Activated naive CD8-positive, alpha-beta T cell (primary cell): ENCODE measurements at regions not wholly inside any gene's neighbourhood (a gene's known extent, or its start where the extent isn't known, plus 50 kb on each side); places are given as distances from the start of the nearest gene placed in this dataset.

Experiments used
- H3K27ac Mint-ChIP-seq: one replicate; pipeline ENCODE4 v1.8.0; 2021; ENCODE audit warnings: mixed read lengths
- H3K27me3 Mint-ChIP-seq: one replicate; pipeline ENCODE4 v1.8.0; 2021; ENCODE audit warnings: mixed read lengths
- H3K36me3 Mint-ChIP-seq: one replicate; pipeline ENCODE4 v1.8.0; 2021; ENCODE audit warnings: mixed read lengths
- H3K4me1 Mint-ChIP-seq: one replicate; pipeline ENCODE4 v1.8.0; 2021; ENCODE audit warnings: low read depth, mixed read lengths
- H3K4me3 Mint-ChIP-seq: one replicate; pipeline ENCODE4 v1.8.0; 2021; ENCODE audit warnings: mild to moderate bottlenecking, mixed read lengths
- H3K9me3 Mint-ChIP-seq: one replicate; pipeline ENCODE4 v1.8.0; 2021; ENCODE audit warnings: low read depth, mixed read lengths

- H3K4me1 Mint-ChIP-seq, result no peaks in the 10 kb centered on the region
- peaks cover 2% of the 10 kb centered on the region for H3K36me3 Mint-ChIP-seq
- H3K9me3 Mint-ChIP-seq, result peaks cover 3% of the 10 kb centered on the region
- no peak overlapping the region for H3K4me3 Mint-ChIP-seq
- no peak overlapping the region for H3K27ac Mint-ChIP-seq
- peaks cover 15% of the 10 kb centered on the region for H3K27me3 Mint-ChIP-seq
Observed at GRCh38 chr2:19846567-19846966, 55.2 kb downstream of the TTC32 start.

DNA sequence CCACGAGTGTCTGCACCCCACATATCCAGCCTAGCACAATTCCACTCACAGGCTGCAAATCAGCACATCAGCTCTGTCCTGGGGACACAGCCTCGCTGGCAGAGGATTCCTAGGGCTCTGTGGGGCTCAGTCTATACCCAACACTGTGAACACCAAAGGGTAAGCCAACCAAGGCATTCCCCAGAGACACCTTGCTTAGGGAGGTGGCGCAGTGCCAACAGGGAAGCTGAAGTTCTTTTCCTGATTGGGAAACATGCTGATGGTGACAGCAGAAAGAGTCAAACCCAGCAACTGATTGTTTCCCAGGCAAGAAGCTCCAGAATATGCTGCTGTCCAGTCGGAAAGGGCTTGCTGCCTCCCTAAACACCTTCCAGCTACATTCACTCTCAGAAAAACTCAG is 55.8 kb downstream of the TTC32 start:
- Mint-ChIP-seq H3K27ac (no peak overlapping the region), H3K36me3 (peaks cover 2% of the 10 kb centered on the region), H3K27me3 (peaks cover 18% of the 10 kb centered on the region), H3K4me1 (no peaks in the 10 kb centered on the region), H3K4me3 (no peak overlapping the region), H3K9me3 (peaks cover 3% of the 10 kb centered on the region)

DNA sequence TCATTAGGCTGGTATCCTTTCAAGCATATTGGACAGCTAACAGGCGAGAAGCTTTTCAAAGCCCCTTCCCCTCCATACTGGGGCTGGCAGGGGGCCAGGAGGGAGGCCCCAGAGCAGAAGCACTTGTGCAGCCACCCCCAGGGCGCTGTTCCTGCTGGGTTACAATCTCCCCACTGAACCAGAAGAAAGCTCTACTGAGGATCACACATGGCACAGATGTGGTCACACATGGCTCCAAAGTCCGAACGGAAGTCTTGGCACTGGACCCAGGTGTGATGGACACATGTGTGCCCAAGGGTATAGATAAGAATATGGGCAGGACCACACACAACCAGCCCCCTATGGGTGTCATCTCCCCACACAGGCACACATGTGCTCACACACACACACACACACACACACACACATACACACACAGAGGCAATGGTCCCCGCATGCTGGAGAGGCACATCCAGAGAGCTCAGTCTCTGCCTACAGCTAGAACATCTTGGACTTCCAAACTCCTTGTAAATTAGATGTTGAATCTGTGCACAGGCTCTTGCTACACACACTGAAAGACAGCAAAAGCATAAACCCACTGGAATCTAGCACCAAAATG is 56.4 kb downstream of the TTC32 start:
- no peak overlapping the region for H3K27ac Mint-ChIP-seq
- peaks cover 3% of the 10 kb centered on the region for H3K9me3 Mint-ChIP-seq
- peaks cover 2% of the 10 kb centered on the region for H3K36me3 Mint-ChIP-seq
- H3K4me1 Mint-ChIP-seq, result no peaks in the 10 kb centered on the region
- no peak overlapping the region for H3K4me3 Mint-ChIP-seq
- H3K27me3 Mint-ChIP-seq, result peaks cover 18% of the 10 kb centered on the region

- H3K4me1 Mint-ChIP-seq, result no peaks in the 10 kb centered on the region
- peaks cover 21% of the 10 kb centered on the region for H3K27me3 Mint-ChIP-seq
- peaks cover 3% of the 10 kb centered on the region for H3K9me3 Mint-ChIP-seq
- H3K27ac Mint-ChIP-seq, result no peak overlapping the region
- no peak overlapping the region for H3K4me3 Mint-ChIP-seq
- peaks cover 2% of the 10 kb centered on the region for H3K36me3 Mint-ChIP-seq
Observed at GRCh38 chr2:19844750-19845149, 57.0 kb downstream of the TTC32 start.

- H3K4me3 Mint-ChIP-seq, result no peak overlapping the region
- H3K9me3 Mint-ChIP-seq, result peaks cover 3% of the 10 kb centered on the region
- H3K27me3 Mint-ChIP-seq, result peaks cover 23% of the 10 kb centered on the region
- H3K36me3 Mint-ChIP-seq, result peaks cover 2% of the 10 kb centered on the region
- H3K4me1 Mint-ChIP-seq, result no peaks in the 10 kb centered on the region
- H3K27ac Mint-ChIP-seq, result no peak overlapping the region
Observed at GRCh38 chr2:19843992-19844515, 57.7 kb downstream of the TTC32 start.

GRCh38 chr2:19841918-19842693 is 59.7 kb downstream of the TTC32 start:
- Mint-ChIP-seq H3K9me3 (peaks cover 3% of the 10 kb centered on the region), H3K36me3 (peaks cover 2% of the 10 kb centered on the region), H3K27ac (no peak overlapping the region), H3K27me3 (peaks cover 29% of the 10 kb centered on the region), H3K4me3 (no peak overlapping the region), H3K4me1 (no peaks in the 10 kb centered on the region)

DNA sequence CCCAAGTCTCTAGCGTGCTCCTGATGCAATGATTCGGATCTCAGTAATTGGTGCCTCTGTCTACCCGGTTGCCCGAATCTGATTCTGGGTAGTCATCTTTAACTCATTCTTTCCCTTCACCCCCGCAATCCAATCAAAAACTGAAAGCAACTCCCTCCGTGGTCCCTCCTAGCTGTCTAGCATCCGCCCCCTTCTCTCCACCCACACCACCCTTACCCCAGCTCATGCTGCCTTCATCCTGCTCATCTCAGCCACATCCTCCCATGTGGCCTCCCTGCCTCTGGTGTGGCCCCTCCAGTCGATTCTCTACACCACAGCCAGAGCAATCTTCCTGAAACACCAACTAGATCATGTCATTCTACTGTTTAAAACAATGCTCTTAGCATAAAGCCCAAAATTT is 62.3 kb downstream of the TTC32 start:
- no peak overlapping the region for H3K27ac Mint-ChIP-seq
- no peaks in the 10 kb centered on the region for H3K4me1 Mint-ChIP-seq
- no peaks in the 10 kb centered on the region for H3K36me3 Mint-ChIP-seq
- H3K4me3 Mint-ChIP-seq, result no peak overlapping the region
- peaks cover 20% of the 10 kb centered on the region for H3K27me3 Mint-ChIP-seq
- H3K9me3 Mint-ChIP-seq, result no peaks in the 10 kb centered on the region

GRCh38 chr2:19838616-19839015 is 63.2 kb downstream of the TTC32 start:
- Mint-ChIP-seq H3K27me3 (peaks cover 18% of the 10 kb centered on the region), H3K4me1 (no peaks in the 10 kb centered on the region), H3K36me3 (no peaks in the 10 kb centered on the region), H3K4me3 (no peak overlapping the region), H3K27ac (no peak overlapping the region), H3K9me3 (no peaks in the 10 kb centered on the region)

DNA sequence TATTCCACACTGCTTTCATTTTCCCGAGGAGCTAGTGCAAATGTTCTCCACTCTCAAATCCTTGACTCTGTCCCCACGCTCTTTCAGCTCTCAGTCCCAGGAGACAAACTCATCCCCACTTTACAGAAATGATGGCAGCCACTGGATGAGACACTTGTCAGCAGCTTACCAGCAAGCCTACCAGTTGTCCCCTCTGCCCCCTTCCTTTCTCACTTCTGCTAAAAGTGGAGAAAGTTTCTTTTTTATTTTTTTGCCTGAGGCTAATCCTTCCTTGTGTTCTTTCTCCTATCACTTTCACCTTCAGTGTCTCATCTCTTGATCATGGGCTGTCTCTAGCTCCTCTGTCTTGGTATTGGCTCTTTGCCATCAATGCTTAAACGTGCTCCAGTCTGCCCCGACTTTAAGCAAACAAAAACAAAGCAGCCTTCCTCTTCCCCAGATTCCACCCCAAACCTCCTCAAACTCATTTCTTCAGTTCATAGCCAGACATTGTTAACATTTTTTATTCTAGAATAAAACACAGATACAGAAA is 64.5 kb downstream of the TTC32 start:
- Mint-ChIP-seq H3K4me3 (no peak overlapping the region), H3K4me1 (no peaks in the 10 kb centered on the region), H3K27ac (no peak overlapping the region), H3K9me3 (no peaks in the 10 kb centered on the region), H3K27me3 (peaks cover 18% of the 10 kb centered on the region), H3K36me3 (no peaks in the 10 kb centered on the region)

DNA sequence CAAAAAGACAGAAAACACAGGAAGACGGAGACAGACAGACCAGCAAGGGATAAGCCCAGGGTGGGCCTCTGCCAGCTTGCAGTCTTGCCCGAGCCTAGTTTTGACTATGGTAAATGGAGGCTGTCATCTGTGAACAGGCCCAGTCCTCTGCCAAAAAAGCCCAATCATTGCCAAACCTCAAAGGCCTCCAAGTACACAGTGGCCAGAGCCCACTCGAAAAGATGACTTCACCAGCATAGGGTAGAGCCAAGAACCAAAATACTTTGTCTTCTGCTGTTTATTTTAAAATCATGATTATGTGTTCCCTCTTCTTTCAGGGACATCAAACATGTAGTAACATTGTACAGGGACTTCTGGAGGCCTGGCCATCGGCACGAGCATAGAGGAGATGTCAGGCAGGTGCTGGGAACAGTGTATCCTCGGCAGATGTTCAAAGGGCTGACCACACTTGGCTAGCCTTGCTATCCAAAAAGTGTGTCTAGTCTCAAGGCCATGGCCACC is 66.0 kb downstream of the TTC32 start:
- peaks cover 13% of the 10 kb centered on the region for H3K27me3 Mint-ChIP-seq

DNA sequence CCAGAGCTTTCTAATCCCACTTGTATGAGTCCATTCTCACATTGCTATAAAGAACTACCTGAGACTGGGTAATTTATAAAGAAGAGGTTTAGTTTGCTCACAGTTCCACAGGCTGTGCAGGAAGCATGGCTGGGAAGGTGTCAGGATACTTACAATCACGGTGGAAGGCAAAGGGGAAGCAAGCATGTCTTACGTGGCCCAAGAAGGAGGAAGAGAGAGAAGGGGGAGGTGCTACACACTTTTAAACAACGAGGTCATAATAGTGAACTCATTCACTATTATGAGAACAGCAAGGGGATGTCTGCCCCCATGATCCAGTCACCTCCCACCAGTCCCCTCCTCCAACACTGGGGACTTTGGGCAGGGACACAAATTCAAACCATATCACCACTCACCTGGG is 67.8 kb downstream of the TTC32 start:
- no peak overlapping the region for H3K4me3 Mint-ChIP-seq
- peaks cover 7% of the 10 kb centered on the region for H3K27me3 Mint-ChIP-seq
- no peaks in the 10 kb centered on the region for H3K4me1 Mint-ChIP-seq
- no peak overlapping the region for H3K27ac Mint-ChIP-seq
- H3K9me3 Mint-ChIP-seq, result no peaks in the 10 kb centered on the region
- no peaks in the 10 kb centered on the region for H3K36me3 Mint-ChIP-seq

More for the DNA sequence above, 66.0 kb downstream of the TTC32 start:
- no peak overlapping the region for H3K27ac Mint-ChIP-seq
- no peak overlapping the region for H3K4me3 Mint-ChIP-seq
- H3K36me3 Mint-ChIP-seq, result no peaks in the 10 kb centered on the region
- H3K4me1 Mint-ChIP-seq, result no peaks in the 10 kb centered on the region
- no peaks in the 10 kb centered on the region for H3K9me3 Mint-ChIP-seq

DNA sequence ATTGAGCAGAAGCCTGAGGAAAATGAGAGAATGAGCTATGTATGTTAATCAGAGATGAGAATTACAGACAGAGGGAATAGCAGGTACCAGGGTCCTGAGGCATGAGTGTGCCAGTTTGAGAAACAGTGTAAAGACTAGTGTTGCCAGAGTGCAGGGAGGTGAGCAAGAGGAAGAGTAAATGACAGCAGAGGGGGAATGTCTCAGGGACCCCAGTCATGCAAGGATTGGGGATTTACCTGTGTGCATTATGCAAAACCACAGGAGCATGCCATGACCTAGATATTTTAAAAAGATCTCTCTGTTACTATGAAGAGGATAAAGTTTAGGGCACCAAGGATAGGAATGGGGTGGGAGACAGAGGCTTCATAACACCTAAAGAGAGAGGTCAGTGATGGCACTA is 72.1 kb downstream of the TTC32 start:
- peaks cover 14% of the 10 kb centered on the region for H3K27me3 Mint-ChIP-seq
- no peaks in the 10 kb centered on the region for H3K9me3 Mint-ChIP-seq
- no peaks in the 10 kb centered on the region for H3K4me1 Mint-ChIP-seq
- H3K36me3 Mint-ChIP-seq, result no peaks in the 10 kb centered on the region
- no peak overlapping the region for H3K27ac Mint-ChIP-seq
- H3K4me3 Mint-ChIP-seq, result no peak overlapping the region

DNA sequence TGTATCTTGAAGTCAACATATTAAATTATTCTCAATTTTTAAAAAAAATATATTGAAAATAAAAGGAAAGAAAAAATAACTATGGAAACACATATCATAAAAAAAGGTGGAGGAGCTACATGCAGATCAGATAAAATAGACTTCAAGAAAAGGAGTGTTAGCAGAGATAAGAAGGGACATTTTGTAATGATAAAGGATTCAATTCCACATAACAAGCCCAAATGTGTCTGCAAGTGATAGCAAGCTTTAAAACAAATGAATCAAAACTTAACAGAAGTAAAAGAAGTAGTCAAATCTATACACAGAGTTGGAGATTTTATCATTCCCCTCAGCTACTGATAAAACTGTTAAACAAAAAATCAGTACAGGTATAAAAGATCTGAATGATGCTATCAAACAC is 74.9 kb downstream of the TTC32 start:
- Mint-ChIP-seq H3K27ac (no peak overlapping the region), H3K36me3 (no peaks in the 10 kb centered on the region), H3K4me1 (no peaks in the 10 kb centered on the region), H3K4me3 (no peak overlapping the region), H3K9me3 (no peaks in the 10 kb centered on the region), H3K27me3 (peaks cover 20% of the 10 kb centered on the region)

DNA sequence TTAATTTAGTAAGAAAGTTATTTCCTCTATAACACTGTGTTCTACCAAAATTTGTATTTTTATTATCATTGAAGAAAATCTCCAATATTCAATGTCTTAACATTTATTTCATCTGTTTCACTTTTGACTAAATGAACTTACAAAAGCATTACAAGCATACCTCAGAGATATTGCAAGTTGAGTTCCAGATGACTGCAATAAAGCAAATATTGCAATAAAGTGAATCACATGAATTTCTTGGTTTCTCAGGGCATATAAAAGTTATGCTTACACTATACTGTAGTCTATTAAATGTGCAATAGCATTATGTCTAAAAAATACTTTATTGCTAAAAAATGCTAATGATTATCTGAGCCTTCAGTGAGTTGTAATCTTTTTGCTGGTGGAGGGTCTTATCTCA is 78.3 kb downstream of the TTC32 start:
- H3K9me3 Mint-ChIP-seq, result no peaks in the 10 kb centered on the region
- H3K4me3 Mint-ChIP-seq, result no peak overlapping the region
- no peak overlapping the region for H3K27ac Mint-ChIP-seq
- peaks cover 25% of the 10 kb centered on the region for H3K27me3 Mint-ChIP-seq
- H3K4me1 Mint-ChIP-seq, result no peaks in the 10 kb centered on the region
- no peaks in the 10 kb centered on the region for H3K36me3 Mint-ChIP-seq
